DMS153 treated with DMSO at 0.1 percent for 48 hours (cell line): ENCODE measurements at regions not wholly inside any gene's neighbourhood (a gene's known extent, or its start where the extent isn't known, plus 50 kb on each side); places are given as distances from the start of the nearest gene placed in this dataset.

ENCODE experiments used
- DNase-seq: peaks from one replicate; lab custom pipeline; 2025; ENCODE audit not compliant: unreplicated experiment; lab: John Stamatoyannopoulos, UW

- no peak for DNase-seq
Measured at GRCh38 chr20:6575912-6576401, 191.5 kb upstream of the BMP2 start.

- no peak for DNase-seq
Measured at GRCh38 chr20:6566821-6567220, 200.7 kb upstream of the BMP2 start.

- no peak for DNase-seq
Measured at GRCh38 chr20:6562111-6562510, 205.4 kb upstream of the BMP2 start.

GRCh38 chr20:6560978-6561377 lies 206.5 kb upstream of the BMP2 start:
- DNase-seq: no peak

- DNase-seq: no peak
Measured at GRCh38 chr20:6559791-6560190, 207.7 kb upstream of the BMP2 start.

- DNase-seq: no peak
Measured at GRCh38 chr20:6558341-6558740, 209.1 kb upstream of the BMP2 start.

GRCh38 chr20:6533761-6534479 lies 233.6 kb upstream of the BMP2 start:
- no peak for DNase-seq

GRCh38 chr20:6533351-6533750 lies 234.1 kb upstream of the BMP2 start:
- peak; percentile 26 for DNase-seq

- DNase-seq: no peak
Measured at GRCh38 chr20:6530779-6531315, 236.6 kb upstream of the BMP2 start.

GRCh38 chr20:6530254-6530653 lies 237.2 kb upstream of the BMP2 start:
- no peak for DNase-seq

GRCh38 chr20:6525447-6526303 lies 241.8 kb upstream of the BMP2 start:
- no peak for DNase-seq

- no peak for DNase-seq
Measured at GRCh38 chr20:6524305-6524704, 243.2 kb upstream of the BMP2 start.

- no peak for DNase-seq
Measured at GRCh38 chr20:6519556-6519955, 247.9 kb upstream of the BMP2 start.

GRCh38 chr20:6515261-6515660 lies 252.2 kb upstream of the BMP2 start:
- DNase-seq: no peak

- DNase-seq: no peak
Measured at GRCh38 chr20:6513599-6513998, 253.9 kb upstream of the BMP2 start.

GRCh38 chr20:6509374-6509773 lies 258.1 kb upstream of the BMP2 start:
- DNase-seq: no peak

GRCh38 chr20:6506906-6507305 lies 260.6 kb upstream of the BMP2 start:
- DNase-seq: no peak

- DNase-seq: no peak
Measured at GRCh38 chr20:6504826-6505225, 262.7 kb upstream of the BMP2 start.

GRCh38 chr20:6504179-6504578 lies 263.3 kb upstream of the BMP2 start:
- no peak for DNase-seq

- no peak for DNase-seq
Measured at GRCh38 chr20:6502999-6503398, 264.5 kb upstream of the BMP2 start.

GRCh38 chr20:6502219-6502618 lies 265.3 kb upstream of the BMP2 start:
- DNase-seq: no peak

GRCh38 chr20:6501061-6501460 lies 266.4 kb upstream of the BMP2 start:
- no peak for DNase-seq
